UCSD-AML1 (cell line): ENCODE measurements at regions not wholly inside any gene's neighbourhood (a gene's known extent, or its start where the extent isn't known, plus 50 kb on each side); places are given as distances from the start of the nearest gene placed in this dataset.
"Not testable (repeated sequence)": the region's sequence is repeated elsewhere in the genome, so short reads cannot be mapped to it uniquely, and the experiment has no call there.

Experiments used
- DNase-seq: peaks from one replicate; lab custom pipeline; 2025; ENCODE audit not compliant: unreplicated experiment; lab: John Stamatoyannopoulos, UW

GRCh38 chr2:155908567-155908966, 424.0 kb downstream of the NR4A2 start:
- no peak for DNase-seq

GRCh38 chr2:155907211-155907610, 425.3 kb downstream of the NR4A2 start:
- no peak for DNase-seq

- DNase-seq = no peak
Observed at GRCh38 chr2:155905657-155906056, 426.9 kb downstream of the NR4A2 start.

- DNase-seq = no peak
Observed at GRCh38 chr2:155904720-155905119, 427.8 kb downstream of the NR4A2 start.

GRCh38 chr2:155902635-155903034, 429.9 kb downstream of the NR4A2 start:
- DNase-seq = no peak

GRCh38 chr2:155895016-155895415, 437.5 kb downstream of the NR4A2 start:
- DNase-seq = no peak

- DNase-seq = not testable (repeated sequence)
Observed at GRCh38 chr2:155880382-155880781, 452.1 kb downstream of the NR4A2 start.

GRCh38 chr2:155879900-155880299, 452.6 kb downstream of the NR4A2 start:
- not testable (repeated sequence) for DNase-seq

GRCh38 chr2:155872396-155872795, 460.1 kb downstream of the NR4A2 start:
- no peak for DNase-seq

GRCh38 chr2:155871940-155872339, 460.6 kb downstream of the NR4A2 start:
- no peak for DNase-seq

- no peak for DNase-seq
Observed at GRCh38 chr2:155867564-155867963, 465.0 kb downstream of the NR4A2 start.

- DNase-seq = no peak
Observed at GRCh38 chr2:155866477-155866876, 466.0 kb downstream of the NR4A2 start.

GRCh38 chr2:155852156-155852555, 480.4 kb downstream of the NR4A2 start:
- no peak for DNase-seq

- DNase-seq = no peak
Observed at GRCh38 chr2:155846259-155846658, 486.3 kb downstream of the NR4A2 start.

- no peak for DNase-seq
Observed at GRCh38 chr2:155844461-155844860, 488.1 kb downstream of the NR4A2 start.

GRCh38 chr2:155842103-155842502, 490.4 kb downstream of the NR4A2 start:
- no peak for DNase-seq

GRCh38 chr2:155841442-155841841, 491.1 kb downstream of the NR4A2 start:
- DNase-seq = no peak

- DNase-seq = no peak
Observed at GRCh38 chr2:155840661-155841060, 491.9 kb downstream of the NR4A2 start.

GRCh38 chr2:155839991-155840390, 492.5 kb downstream of the NR4A2 start:
- DNase-seq = no peak

- no peak for DNase-seq
Observed at GRCh38 chr2:155839436-155839835, 493.1 kb downstream of the NR4A2 start.

- DNase-seq = no peak
Observed at GRCh38 chr2:155836439-155836838, 496.1 kb downstream of the NR4A2 start.

- DNase-seq = no peak
Observed at GRCh38 chr2:155830817-155831579, 501.5 kb downstream of the NR4A2 start.

- DNase-seq = no peak
Observed at GRCh38 chr2:155830351-155830750, 502.2 kb downstream of the NR4A2 start.
